WI38 (cell line): ENCODE measurements at regions not wholly inside any gene's neighbourhood (a gene's known extent, or its start where the extent isn't known, plus 50 kb on each side); places are given as distances from the start of the nearest gene placed in this dataset.

Source experiments
- H3K4me3 ChIP-seq: 2 replicates; pipeline ENCODE4 v1.5.1; 2011; ENCODE audit warnings: low read depth, mild to moderate bottlenecking, control low read depth, low read length
- CTCF ChIP-seq: IDR thresholded peaks from 2 replicates; pipeline ENCODE4 v1.5.1; 2012; ENCODE audit warnings: low read depth, mild to moderate bottlenecking, control low read depth, low read length

GRCh38 chr18:65021021-65021420, 729.8 kb upstream of the CDH7 start:
- H3K4me3 ChIP-seq, result no peak overlapping the region
- TF ChIP-seq CTCF, result no peak

GRCh38 chr18:65018184-65018583, 732.6 kb upstream of the CDH7 start:
- TF ChIP-seq CTCF, result no peak
- no peak overlapping the region for H3K4me3 ChIP-seq

GRCh38 chr18:65017372-65017760, 733.4 kb upstream of the CDH7 start:
- H3K4me3 ChIP-seq, result no peak overlapping the region
- TF ChIP-seq CTCF, result no peak

GRCh38 chr18:65016631-65017371, 734.0 kb upstream of the CDH7 start:
- TF ChIP-seq CTCF, result no peak
- no peak overlapping the region for H3K4me3 ChIP-seq

- TF ChIP-seq CTCF, result no peak
- no peak overlapping the region for H3K4me3 ChIP-seq
Measured at GRCh38 chr18:64994370-64994769, 756.4 kb upstream of the CDH7 start.

- TF ChIP-seq CTCF, result no peak
Measured at GRCh38 chr18:64993695-64994094, 757.1 kb upstream of the CDH7 start.

GRCh38 chr18:64992654-64993053, 758.2 kb upstream of the CDH7 start:
- no peak for TF ChIP-seq CTCF
- no peak overlapping the region for H3K4me3 ChIP-seq

More at GRCh38 chr18:64993695-64994094, 757.1 kb upstream of the CDH7 start:
- H3K4me3 ChIP-seq, result no peak overlapping the region
